HCT116 (cell line): ENCODE measurements at regions not wholly inside any gene's neighbourhood (a gene's known extent, or its start where the extent isn't known, plus 50 kb on each side); places are given as distances from the start of the nearest gene placed in this dataset.

Experiments used
- ATAC-seq: fragments of 200-7000 bp; cut with Tn5 transposase; 2 replicates; pipeline ENCODE4 v1.9.1; 2020; ENCODE audit warnings: mild to moderate bottlenecking, moderate library complexity
- BruUV-seq: library from RNA; stranded (reverse); fragments of 400-500 nt; replicated peaks from 2 replicates; lab custom pipeline; 2021; lab: Mats Ljungman, UMichigan
- CTCF ChIA-PET: fragments of 300-600 bp; sonication (Branson Sonifier 250); formaldehyde crosslinking; loops from one replicate; lab custom pipeline; 2021; ENCODE audit warnings: antibody characterized with exemption; lab: Charles Lee
- POLR2A ChIA-PET: fragments of 300-600, 350-600 bp; sonication (Branson Sonifier 250); formaldehyde crosslinking; loops from one replicate; lab custom pipeline; 2021; ENCODE audit warnings: antibody characterized with exemption; lab: Charles Lee
- RAD21 ChIA-PET, 2 experiments: fragments of 300-600 bp; sonication (Branson Sonifier 250); formaldehyde crosslinking; loops; one replicate each; lab custom pipeline; 2023; ENCODE audit warnings: low total read pairs in 2 of 2; ENCODE audit not compliant: uncharacterized antibody in 2 of 2, unreplicated experiment in 2 of 2, low non-redundant PET in 1 of 2; lab: Charles Lee
- DNase-seq: peaks from one replicate; pipeline ENCODE4 v3.0.0-alpha.2; 2010; ENCODE audit warnings: low read depth, low spot score
- H2AFZ ChIP-seq: fragments of 200-600 bp; shearing (Covaris generic), sonication (generic); 2 replicates; pipeline ENCODE4 v1.6.1; 2017; ENCODE audit warnings: low read depth, mixed run types, mixed read lengths, antibody characterized with exemption, low read length; ENCODE audit not compliant: poor library complexity, severe bottlenecking
- H3K27ac ChIP-seq: 2 replicates; pipeline ENCODE4 v1.5.1; 2012; ENCODE audit warnings: low read depth, low read length
- H3K27me3 ChIP-seq: fragments of 200-600 bp; sonication (generic); 2 replicates; pipeline ENCODE4 v1.6.1; 2016; ENCODE audit warnings: mixed run types, low read length, mixed read lengths; ENCODE audit not compliant: insufficient read depth
- H3K36me3 ChIP-seq, 2 experiments: fragments of 200-500 bp in 1 of 2; fragments of 200-600 bp in 1 of 2; sonication (Bioruptor generic) in 1 of 2; sonication (generic) in 1 of 2; 2 replicates each; pipeline versions ENCODE4 v1.5.1 to v1.6.1; 2014 to 2016; ENCODE audit warnings: low read length in 2 of 2, inconsistent platforms in 1 of 2, mixed read lengths in 1 of 2, mixed run types in 1 of 2; ENCODE audit not compliant: insufficient read depth in 2 of 2, control insufficient read depth in 1 of 2
- H3K4me1 ChIP-seq, 2 experiments: fragments of 200-600 bp in 1 of 2; sonication (generic) in 1 of 2; 2 replicates each; pipeline versions ENCODE4 v1.5.1 to v1.6.1; 2012 to 2017; ENCODE audit warnings: low read length in 2 of 2, inconsistent platforms in 1 of 2, mild to moderate bottlenecking in 1 of 2, mixed read lengths in 1 of 2, mixed run types in 1 of 2, moderate library complexity in 1 of 2; ENCODE audit not compliant: insufficient read depth in 2 of 2, control insufficient read depth in 1 of 2
- H3K4me2 ChIP-seq: fragments of 200-600 bp; sonication (generic); 2 replicates; pipeline ENCODE4 v1.6.1; 2017; ENCODE audit warnings: mixed run types, low read length, mixed read lengths
- H3K4me3 ChIP-seq, 2 experiments: fragments of 200-600 bp in 1 of 2; sonication (generic) in 1 of 2; replicated peaks in 1 of 2; 2 replicates each; pipeline ENCODE4 v1.5.1; 2011 to 2016; ENCODE audit warnings: low read length in 2 of 2, control low read depth in 1 of 2, low read depth in 1 of 2, mild to moderate bottlenecking in 1 of 2, mixed read lengths in 1 of 2, mixed run types in 1 of 2
- H3K79me2 ChIP-seq: fragments of 200-600 bp; sonication (generic); 2 replicates; pipeline ENCODE4 v1.6.1; 2017; ENCODE audit warnings: mild to moderate bottlenecking, mixed run types, low read length, moderate library complexity, mixed read lengths; ENCODE audit not compliant: insufficient read depth
- H3K9ac ChIP-seq: fragments of 200-600 bp; sonication (generic); 2 replicates; pipeline ENCODE4 v1.6.1; 2016; ENCODE audit warnings: low read length, mixed read lengths
- H3K9me2 ChIP-seq: fragments of 200-600 bp; sonication (generic), shearing (Covaris generic); 2 replicates; pipeline ENCODE4 v1.6.1; 2017; ENCODE audit warnings: mixed run types, mild to moderate bottlenecking, moderate library complexity; ENCODE audit not compliant: insufficient read depth
- H3K9me3 ChIP-seq, 2 experiments: fragments of 200-500 bp in 1 of 2; fragments of 200-600 bp in 1 of 2; sonication (Bioruptor generic) in 1 of 2; sonication (generic) in 1 of 2; 2 replicates each; pipeline ENCODE4 v1.6.1; 2014 to 2017; ENCODE audit warnings: low read length in 2 of 2, mixed read lengths in 2 of 2, inconsistent platforms in 1 of 2, low read depth in 1 of 2, mild to moderate bottlenecking in 1 of 2, mixed run types in 1 of 2, moderate library complexity in 1 of 2; ENCODE audit not compliant: control insufficient read depth in 1 of 2, insufficient read depth in 1 of 2
- H4K20me1 ChIP-seq: fragments of 200-600 bp; sonication (generic), shearing (Covaris generic); 2 replicates; pipeline ENCODE4 v1.6.1; 2017; ENCODE audit warnings: mixed run types, mild to moderate bottlenecking, moderate library complexity; ENCODE audit not compliant: insufficient read depth
- ATF3 ChIP-seq: IDR thresholded peaks from 2 replicates; pipeline ENCODE4 v1.6.1; 2012
- CBX3 ChIP-seq: IDR thresholded peaks from 2 replicates; pipeline ENCODE4 v1.6.1; 2012; ENCODE audit warnings: low read depth
- CEBPB ChIP-seq: IDR thresholded peaks from 2 replicates; pipeline ENCODE4 v1.6.1; 2012; ENCODE audit warnings: low read depth
- EGR1 ChIP-seq: IDR thresholded peaks from 2 replicates; pipeline ENCODE4 v1.6.1; 2012; ENCODE audit warnings: low read depth
- FOSL1 ChIP-seq: IDR thresholded peaks from 2 replicates; pipeline ENCODE4 v1.6.1; 2012; ENCODE audit warnings: low read depth
- MAX ChIP-seq: IDR thresholded peaks from 2 replicates; pipeline ENCODE4 v1.6.1; 2012
- POLR2A ChIP-seq: IDR thresholded peaks from 2 replicates; pipeline ENCODE4 v1.7.0; 2011; ENCODE audit warnings: borderline replicate concordance; ENCODE audit not compliant: insufficient read depth, insufficient read length; ENCODE audit errors: extremely low read depth
- SIN3A ChIP-seq: IDR thresholded peaks from 2 replicates; pipeline ENCODE4 v1.6.1; 2012; ENCODE audit warnings: low read depth
- SP1 ChIP-seq: IDR thresholded peaks from 2 replicates; pipeline ENCODE4 v1.6.1; 2012; ENCODE audit warnings: low read depth
- SRF ChIP-seq: IDR thresholded peaks from 2 replicates; pipeline ENCODE4 v1.6.1; 2012; ENCODE audit warnings: low read depth
- ZFX ChIP-seq: fragments of 450-650 bp; IDR thresholded peaks from 2 replicates; pipeline ENCODE4 v1.6.1; 2017
- ZNF274 ChIP-seq: fragments of 200-500 bp; sonication (Bioruptor generic); IDR thresholded peaks from 2 replicates; pipeline ENCODE4 v1.6.1; 2014; ENCODE audit warnings: mild to moderate bottlenecking, low read depth, low read length, inconsistent platforms
- intact Hi-C: fragments of 100-400 bp; cut with micrococcal nuclease; formaldehyde crosslinking; loops from 2 replicates; pipeline ENCODE4 v1.10.0; 2022
- TF ChIP-seq, protein P1 (sequence below): IDR thresholded peaks from 2 replicates; pipeline ENCODE4 v1.6.1; 2011; ENCODE audit warnings: mild to moderate bottlenecking, low read length, moderate library complexity; ENCODE audit not compliant: insufficient replicate concordance; ENCODE audit errors: extremely low read depth

DNA sequence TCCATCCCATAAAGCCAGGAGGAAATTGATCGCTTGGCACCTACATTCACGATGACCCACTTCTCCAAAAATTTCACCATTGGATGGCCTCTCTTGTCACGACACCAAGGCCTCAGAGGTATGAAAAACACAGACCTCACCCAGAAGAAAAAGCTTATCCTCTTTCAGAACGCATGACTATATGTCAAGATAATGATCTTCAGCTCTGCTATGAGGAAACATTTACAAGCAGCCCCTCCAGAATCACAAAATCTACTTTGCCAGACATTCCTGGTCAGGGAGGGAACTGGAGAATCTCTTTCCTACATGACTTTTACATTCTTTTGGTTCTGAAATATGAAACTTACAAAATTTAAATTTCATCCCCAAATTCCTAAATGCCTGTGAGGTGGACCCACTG is 122.7 kb downstream of the WNT5A start:
- DNase-seq (no peak), ATAC-seq (no peak)
- RAD21 ChIA-PET: no interaction called here
- TF ChIP-seq ZFX (no peak), MAX (no peak), POLR2A (no peak), SP1 (no peak), CBX3 (no peak), FOSL1 (no peak), ZNF274 (no peak), CEBPB (no peak), SRF (no peak), EGR1 (no peak), SIN3A (no peak), ATF3 (no peak)
- TF ChIP-seq, protein P1, sequence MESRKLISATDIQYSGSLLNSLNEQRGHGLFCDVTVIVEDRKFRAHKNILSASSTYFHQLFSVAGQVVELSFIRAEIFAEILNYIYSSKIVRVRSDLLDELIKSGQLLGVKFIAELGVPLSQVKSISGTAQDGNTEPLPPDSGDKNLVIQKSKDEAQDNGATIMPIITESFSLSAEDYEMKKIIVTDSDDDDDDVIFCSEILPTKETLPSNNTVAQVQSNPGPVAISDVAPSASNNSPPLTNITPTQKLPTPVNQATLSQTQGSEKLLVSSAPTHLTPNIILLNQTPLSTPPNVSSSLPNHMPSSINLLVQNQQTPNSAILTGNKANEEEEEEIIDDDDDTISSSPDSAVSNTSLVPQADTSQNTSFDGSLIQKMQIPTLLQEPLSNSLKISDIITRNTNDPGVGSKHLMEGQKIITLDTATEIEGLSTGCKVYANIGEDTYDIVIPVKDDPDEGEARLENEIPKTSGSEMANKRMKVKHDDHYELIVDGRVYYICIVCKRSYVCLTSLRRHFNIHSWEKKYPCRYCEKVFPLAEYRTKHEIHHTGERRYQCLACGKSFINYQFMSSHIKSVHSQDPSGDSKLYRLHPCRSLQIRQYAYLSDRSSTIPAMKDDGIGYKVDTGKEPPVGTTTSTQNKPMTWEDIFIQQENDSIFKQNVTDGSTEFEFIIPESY: no peak
- Histone ChIP-seq H2AFZ (no peak overlapping the region), H3K27ac (no peak overlapping the region), H3K27me3 (no peaks in the 10 kb centered on the region), H3K4me3 (no peak overlapping the region), H3K4me2 (no peak overlapping the region), H3K4me1 (no peaks in the 10 kb centered on the region), H3K36me3 (no peaks in the 10 kb centered on the region), H3K9ac (no peak overlapping the region), H3K79me2 (no peaks in the 10 kb centered on the region), H3K9me3 (peaks cover 3 to 9% of the 10 kb centered on the region in 2 experiments; a peak in 2 of 4 replicates), H4K20me1 (no peaks in the 10 kb centered on the region), H3K9me2 (no peaks in the 10 kb centered on the region)
- BruUV-seq: no TSS peak
- POLR2A ChIA-PET: no interaction called here
- intact Hi-C loops: no loop called here
- CTCF ChIA-PET: no interaction called here
